Kidney (tissue), 13 donors: ENCODE measurements at regions not wholly inside any gene's neighbourhood (a gene's known extent, or its start where the extent isn't known, plus 50 kb on each side); places are given as distances from the start of the nearest gene placed in this dataset.
"Not testable (repeated sequence)": the region's sequence is repeated elsewhere in the genome, so short reads cannot be mapped to it uniquely, and the experiment has no call there.

ENCODE experiments used
- DNase-seq, 5 donors: peaks; one replicate each; pipeline ENCODE4 v3.0.0-alpha.2; 2013 to 2020
- FAIRE-seq: peaks from 2 replicates; lab custom pipeline; 2012; peaks lifted over from hg19 to GRCh38; lab: Jason Lieb, UNC
- H3K27ac ChIP-seq, 2 donors: one replicate each; pipeline ENCODE4 v1.7.0; 2013; ENCODE audit warnings: low read depth in 2 of 2, low read length in 2 of 2, inconsistent platforms in 1 of 2
- H3K27me3 ChIP-seq: one replicate; pipeline ENCODE4 v1.7.1; 2013; ENCODE audit warnings: low read length, inconsistent platforms; ENCODE audit not compliant: control insufficient read depth, insufficient read depth
- H3K36me3 ChIP-seq, 3 donors: one replicate each; pipeline versions ENCODE4 v1.7.0 to v1.7.1; 2013; ENCODE audit warnings: low read length in 3 of 3, control low read depth in 1 of 3, inconsistent platforms in 1 of 3; ENCODE audit not compliant: insufficient read depth in 3 of 3, control insufficient read depth in 2 of 3
- H3K4me1 ChIP-seq, 3 donors: one replicate each; pipeline versions ENCODE4 v1.7.0 to v1.7.1; 2013; ENCODE audit warnings: low read length in 3 of 3, inconsistent platforms in 1 of 3, low read depth in 1 of 3; ENCODE audit not compliant: control insufficient read depth in 2 of 3, insufficient read depth in 2 of 3
- H3K4me3 ChIP-seq, 3 donors: one replicate each; pipeline versions ENCODE4 v1.7.0 to v1.8.1; 2013; ENCODE audit warnings: low read length in 3 of 3, control low read depth in 1 of 3, inconsistent platforms in 1 of 3
- H3K9ac ChIP-seq, 3 donors: one replicate each; pipeline versions ENCODE4 v1.7.0 to v1.7.1; 2013; ENCODE audit warnings: low read length in 3 of 3, control low read depth in 1 of 3, inconsistent platforms in 1 of 3
- H3K9me3 ChIP-seq, 3 donors: one replicate each; pipeline versions ENCODE4 v1.7.0 to v1.7.1; 2013; ENCODE audit warnings: low read length in 3 of 3, control low read depth in 1 of 3, inconsistent platforms in 1 of 3; ENCODE audit not compliant: control insufficient read depth in 2 of 3, insufficient read depth in 1 of 3
- CTCF ChIP-seq: IDR thresholded peaks from 3 replicates; pipeline ENCODE4 v1.5.1; 2012; ENCODE audit warnings: mild to moderate bottlenecking, moderate library complexity, borderline replicate concordance; ENCODE audit not compliant: insufficient read depth; ENCODE audit errors: extremely low read depth
- intact Hi-C: fragments of 100-400 bp; cut with DNase I; formaldehyde crosslinking; loops from one replicate; pipeline ENCODE4 v1.11.1; 2022
- donor health status: control.
- donor health status: control.
- donor health status: control.
- donor health status: control.
- donor health status: control.
- donor health status: DM: yes; HTN: yes; CAD: no.
- donor health status: Normal renal cell carcinoma (clear cell type).

GRCh38 chr4:26239801-26240200 lies 81.0 kb upstream of the RBPJ start:
- DNase-seq (no peak), FAIRE-seq (no peak)
- Histone ChIP-seq H3K27ac (no peak overlapping the region), H3K9me3 (no peaks in the 10 kb centered on the region), H3K36me3 (no peaks in the 10 kb centered on the region), H3K4me1 (no peaks in the 10 kb centered on the region), H3K27me3 (no peaks in the 10 kb centered on the region), H3K4me3 (no peak overlapping the region), H3K9ac (no peak overlapping the region)
- no peak for TF ChIP-seq CTCF
- intact Hi-C loops: no loop called here

GRCh38 chr4:26241179-26241578 lies 79.6 kb upstream of the RBPJ start:
- Histone ChIP-seq H3K27ac (no peak overlapping the region), H3K4me3 (no peak overlapping the region), H3K36me3 (no peaks in the 10 kb centered on the region), H3K9me3 (no peaks in the 10 kb centered on the region), H3K27me3 (no peaks in the 10 kb centered on the region), H3K9ac (no peak overlapping the region), H3K4me1 (no peaks in the 10 kb centered on the region)
- intact Hi-C loops: no loop called here
- no peak for TF ChIP-seq CTCF
- no peak for FAIRE-seq
- no peak for DNase-seq

- no peaks in the 10 kb centered on the region for H3K27me3 ChIP-seq
- FAIRE-seq: no peak
- no peak for TF ChIP-seq CTCF
- no peak overlapping the region for H3K9ac ChIP-seq
- no peaks in the 10 kb centered on the region for H3K4me1 ChIP-seq
- DNase-seq: no peak
- no peak overlapping the region for H3K4me3 ChIP-seq
- no peaks in the 10 kb centered on the region for H3K36me3 ChIP-seq
- no peaks in the 10 kb centered on the region for H3K9me3 ChIP-seq
- intact Hi-C loops: no loop called here
- no peak overlapping the region for H3K27ac ChIP-seq
Observed at GRCh38 chr4:26242451-26242850, 78.4 kb upstream of the RBPJ start.

GRCh38 chr4:26244138-26244537 lies 76.7 kb upstream of the RBPJ start:
- H3K27me3 ChIP-seq, intact Hi-C loops, H3K36me3 ChIP-seq, DNase-seq, H3K4me3 ChIP-seq, H3K9me3 ChIP-seq, H3K4me1 ChIP-seq, H3K27ac ChIP-seq, H3K9ac ChIP-seq: not testable (repeated sequence)
- peak; percentile 79 for FAIRE-seq
